ENCODE measurements at regions not wholly inside any gene's neighbourhood (a gene's known extent, or its start where the extent isn't known, plus 50 kb on each side); places are given as distances from the start of the nearest gene placed in this dataset.

DNA sequence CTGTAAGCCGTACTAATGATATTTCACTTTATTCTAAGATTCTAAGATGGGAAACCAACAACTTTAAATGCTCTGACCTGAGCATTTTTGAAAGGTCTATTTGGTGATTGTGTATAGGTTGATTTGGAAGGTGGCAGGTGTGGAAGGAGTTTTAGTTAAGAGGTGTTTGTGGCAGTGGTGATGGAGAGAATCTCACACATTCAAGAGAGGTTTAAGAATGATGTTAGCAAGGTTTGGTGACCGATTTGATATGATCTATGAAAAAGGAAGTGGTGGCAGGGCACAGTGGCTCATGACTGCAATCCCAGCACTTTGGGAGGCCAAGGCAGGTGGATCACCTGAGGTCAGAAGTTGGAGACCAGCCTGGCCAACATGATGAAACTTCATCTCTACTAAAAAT, 319.2 kb upstream of the CD180 start:
- H2AK5ac ChIP-seq (ENCODE audit: low read depth, low read length) = no peak overlapping the region
- no peaks in the 10 kb centered on the region for H3K4me1 ChIP-seq (ENCODE audit: control insufficient read depth in 2 of 2, insufficient read depth in 1 of 2, low read depth in 1 of 2, low read length in 2 of 2)
- H3K36me3 ChIP-seq (replicated peaks in 1 of 2; ENCODE audit: control insufficient read depth in 2 of 2, insufficient read depth in 2 of 2, low read length in 2 of 2) = no peaks in the 10 kb centered on the region
- no peaks in the 10 kb centered on the region for H3K9me3 ChIP-seq (replicated peaks in 1 of 2; ENCODE audit: control insufficient read depth in 2 of 2, insufficient read depth in 1 of 2, low read depth in 1 of 2, low read length in 2 of 2)
- H4K91ac ChIP-seq (ENCODE audit: low read depth, low read length, poor library complexity) = no peak overlapping the region
- H3K9ac ChIP-seq (ENCODE audit: low read depth, low read length, poor library complexity) = no peak overlapping the region
- DNase-seq (ENCODE audit: low spot score) = no peak
- H2BK12ac ChIP-seq (ENCODE audit: low read length) = no peak overlapping the region
- no peak overlapping the region for H3K4me2 ChIP-seq (ENCODE audit: insufficient read depth, low read length, poor library complexity, severe bottlenecking)
- no peak overlapping the region for H3K4me3 ChIP-seq (ENCODE audit: low read length in 2 of 2)
- H3K27ac ChIP-seq (replicated peaks; ENCODE audit: low read length) = no peak overlapping the region
- no peak overlapping the region for H4K8ac ChIP-seq (ENCODE audit: low read depth, low read length)
- H3K14ac ChIP-seq (ENCODE audit: low read length) = no peak overlapping the region
- H2BK15ac ChIP-seq (ENCODE audit: low read length) = no peak overlapping the region
- H3K18ac ChIP-seq (ENCODE audit: low read length) = no peak overlapping the region
- H2BK120ac ChIP-seq (ENCODE audit: low read depth, low read length) = no peak overlapping the region
- H2AFZ ChIP-seq (ENCODE audit: low read length) = no peak overlapping the region
- H2BK5ac ChIP-seq (ENCODE audit: low read length) = no peak overlapping the region
- no peaks in the 10 kb centered on the region for H3K27me3 ChIP-seq (ENCODE audit: control insufficient read depth in 3 of 3, insufficient read depth in 3 of 3, low read depth in 1 of 3, low read length in 3 of 3)
- WGBS, 2 donors (ENCODE audit: extremely low coverage in 2 of 2, insufficient read length in 2 of 2, insufficient replicate concordance in 1 of 2) = no CpG with 5 or more reads among the region's 2 CpGs
- H3K23ac ChIP-seq (ENCODE audit: low read depth, low read length, poor library complexity) = no peak overlapping the region
- no peaks in the 10 kb centered on the region for H3K79me1 ChIP-seq (ENCODE audit: low read depth, low read length)
- H3K4ac ChIP-seq (ENCODE audit: low read length) = no peak overlapping the region

DNA sequence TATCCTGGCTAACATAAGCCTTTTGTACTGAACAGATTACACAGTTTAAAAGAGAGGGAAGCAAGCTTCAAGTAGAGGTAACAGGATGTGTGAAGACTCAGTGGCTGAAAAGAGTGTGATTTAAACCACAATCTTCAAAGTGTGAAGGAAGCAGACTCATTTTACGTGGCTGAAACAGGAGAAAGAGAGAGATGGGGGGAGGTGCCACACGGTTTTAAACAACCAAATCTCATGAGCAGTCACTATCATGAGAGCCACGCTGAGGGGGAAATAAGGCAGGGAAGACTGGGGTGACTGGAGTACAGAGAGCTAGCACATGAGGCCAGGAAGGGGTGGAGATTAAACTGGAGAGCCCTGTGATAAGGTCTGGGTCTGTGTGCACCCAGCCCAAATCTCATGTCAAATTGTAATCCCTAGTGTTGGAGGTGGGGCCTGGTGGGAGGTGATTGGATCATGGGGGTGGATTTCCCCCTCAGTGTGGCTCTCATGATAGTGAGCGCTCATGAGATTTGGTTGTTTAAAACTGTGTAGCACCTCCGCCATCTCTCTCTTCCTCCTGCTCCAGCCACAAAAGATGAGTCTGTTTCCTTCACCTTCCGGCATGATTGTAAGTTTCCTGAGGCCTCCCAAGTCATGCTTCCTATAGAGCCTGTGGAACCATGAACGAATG, 318.6 kb upstream of the CD180 start:
- Histone ChIP-seq H2AFZ (ENCODE audit: low read length) (no peak overlapping the region), H2BK120ac (ENCODE audit: low read depth, low read length) (no peak overlapping the region), H3K79me1 (ENCODE audit: low read depth, low read length) (no peaks in the 10 kb centered on the region), H3K4ac (ENCODE audit: low read length) (no peak overlapping the region), H3K23ac (ENCODE audit: low read depth, low read length, poor library complexity) (no peak overlapping the region), H4K91ac (ENCODE audit: low read depth, low read length, poor library complexity) (no peak overlapping the region), H2AK5ac (ENCODE audit: low read depth, low read length) (no peak overlapping the region), H2BK12ac (ENCODE audit: low read length) (no peak overlapping the region), H3K9me3 (replicated peaks in 1 of 2; ENCODE audit: control insufficient read depth in 2 of 2, insufficient read depth in 1 of 2, low read depth in 1 of 2, low read length in 2 of 2) (no peaks in the 10 kb centered on the region), H3K4me3 (ENCODE audit: low read length in 2 of 2) (no peak overlapping the region), H3K9ac (ENCODE audit: low read depth, low read length, poor library complexity) (no peak overlapping the region), H3K27ac (replicated peaks; ENCODE audit: low read length) (no peak overlapping the region), H3K18ac (ENCODE audit: low read length) (no peak overlapping the region), H2BK5ac (ENCODE audit: low read length) (no peak overlapping the region), H3K4me2 (ENCODE audit: insufficient read depth, low read length, poor library complexity, severe bottlenecking) (no peak overlapping the region), H4K8ac (ENCODE audit: low read depth, low read length) (no peak overlapping the region), H3K4me1 (ENCODE audit: control insufficient read depth in 2 of 2, insufficient read depth in 1 of 2, low read depth in 1 of 2, low read length in 2 of 2) (no peaks in the 10 kb centered on the region), H3K14ac (ENCODE audit: low read length) (no peak overlapping the region), H3K36me3 (replicated peaks in 1 of 2; ENCODE audit: control insufficient read depth in 2 of 2, insufficient read depth in 2 of 2, low read length in 2 of 2) (no peaks in the 10 kb centered on the region), H2BK15ac (ENCODE audit: low read length) (no peak overlapping the region), H3K27me3 (ENCODE audit: control insufficient read depth in 3 of 3, insufficient read depth in 3 of 3, low read depth in 1 of 3, low read length in 3 of 3) (no peaks in the 10 kb centered on the region)
- WGBS, 2 donors (ENCODE audit: extremely low coverage in 2 of 2, insufficient read length in 2 of 2, insufficient replicate concordance in 1 of 2) = no CpG with 5 or more reads among the region's 7 CpGs
- no peak for DNase-seq (ENCODE audit: low spot score)

- Histone ChIP-seq H3K27me3 (ENCODE audit: control insufficient read depth in 3 of 3, insufficient read depth in 3 of 3, low read depth in 1 of 3, low read length in 3 of 3) (no peaks in the 10 kb centered on the region), H4K91ac (ENCODE audit: low read depth, low read length, poor library complexity) (no peak overlapping the region), H2AK5ac (ENCODE audit: low read depth, low read length) (no peak overlapping the region), H2BK5ac (ENCODE audit: low read length) (no peak overlapping the region), H2BK12ac (ENCODE audit: low read length) (no peak overlapping the region), H4K8ac (ENCODE audit: low read depth, low read length) (no peak overlapping the region), H3K9me3 (replicated peaks in 1 of 2; ENCODE audit: control insufficient read depth in 2 of 2, insufficient read depth in 1 of 2, low read depth in 1 of 2, low read length in 2 of 2) (no peaks in the 10 kb centered on the region), H2BK15ac (ENCODE audit: low read length) (no peak overlapping the region), H2AFZ (ENCODE audit: low read length) (no peak overlapping the region), H3K4me3 (ENCODE audit: low read length in 2 of 2) (no peak overlapping the region), H2BK120ac (ENCODE audit: low read depth, low read length) (no peak overlapping the region), H3K18ac (ENCODE audit: low read length) (no peak overlapping the region), H3K23ac (ENCODE audit: low read depth, low read length, poor library complexity) (no peak overlapping the region), H3K36me3 (replicated peaks in 1 of 2; ENCODE audit: control insufficient read depth in 2 of 2, insufficient read depth in 2 of 2, low read length in 2 of 2) (no peaks in the 10 kb centered on the region), H3K9ac (ENCODE audit: low read depth, low read length, poor library complexity) (no peak overlapping the region), H3K4me2 (ENCODE audit: insufficient read depth, low read length, poor library complexity, severe bottlenecking) (no peak overlapping the region), H3K4me1 (ENCODE audit: control insufficient read depth in 2 of 2, insufficient read depth in 1 of 2, low read depth in 1 of 2, low read length in 2 of 2) (no peaks in the 10 kb centered on the region), H3K14ac (ENCODE audit: low read length) (no peak overlapping the region), H3K79me1 (ENCODE audit: low read depth, low read length) (no peaks in the 10 kb centered on the region), H3K27ac (replicated peaks; ENCODE audit: low read length) (no peak overlapping the region), H3K4ac (ENCODE audit: low read length) (no peak overlapping the region)
- WGBS, 2 donors (ENCODE audit: extremely low coverage in 2 of 2, insufficient read length in 2 of 2, insufficient replicate concordance in 1 of 2) = no CpG with 5 or more reads among the region's 1 CpG
- DNase-seq (ENCODE audit: low spot score) = no peak
Measured at GRCh38 chr5:67512758-67513157, 316.2 kb upstream of the CD180 start.

DNA sequence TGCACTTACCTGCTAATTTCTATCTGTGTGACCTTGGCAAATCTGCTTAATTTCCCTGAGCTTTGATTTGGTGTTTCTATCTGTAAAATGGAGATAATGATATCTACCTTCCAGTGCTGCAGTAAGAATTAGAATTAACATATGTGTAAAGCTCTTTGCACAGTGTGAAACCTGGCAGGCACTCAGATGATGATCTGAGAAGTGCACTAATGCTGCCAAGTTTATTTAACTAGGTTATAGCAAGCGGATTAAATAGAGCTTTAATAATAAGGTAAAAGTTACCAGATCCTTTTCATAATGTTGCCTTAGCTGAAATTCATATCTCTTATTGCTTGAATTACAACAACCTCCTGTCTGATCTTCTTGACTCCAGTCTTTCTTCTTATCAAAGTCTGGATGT, 315.3 kb upstream of the CD180 start:
- H3K79me1 ChIP-seq (ENCODE audit: low read depth, low read length) = no peaks in the 10 kb centered on the region
- H2AK5ac ChIP-seq (ENCODE audit: low read depth, low read length) = no peak overlapping the region
- H3K4ac ChIP-seq (ENCODE audit: low read length) = no peak overlapping the region
- no peak overlapping the region for H3K14ac ChIP-seq (ENCODE audit: low read length)
- no peak overlapping the region for H3K4me2 ChIP-seq (ENCODE audit: insufficient read depth, low read length, poor library complexity, severe bottlenecking)
- no peak overlapping the region for H3K9ac ChIP-seq (ENCODE audit: low read depth, low read length, poor library complexity)
- no peak for DNase-seq (ENCODE audit: low spot score)
- H3K27me3 ChIP-seq (ENCODE audit: control insufficient read depth in 3 of 3, insufficient read depth in 3 of 3, low read depth in 1 of 3, low read length in 3 of 3) = no peaks in the 10 kb centered on the region
- H3K27ac ChIP-seq (replicated peaks; ENCODE audit: low read length) = no peak overlapping the region
- no peaks in the 10 kb centered on the region for H3K9me3 ChIP-seq (replicated peaks in 1 of 2; ENCODE audit: control insufficient read depth in 2 of 2, insufficient read depth in 1 of 2, low read depth in 1 of 2, low read length in 2 of 2)
- no peak overlapping the region for H3K18ac ChIP-seq (ENCODE audit: low read length)
- no peak overlapping the region for H3K4me3 ChIP-seq (ENCODE audit: low read length in 2 of 2)
- H2BK5ac ChIP-seq (ENCODE audit: low read length) = no peak overlapping the region
- no peak overlapping the region for H2AFZ ChIP-seq (ENCODE audit: low read length)
- H4K91ac ChIP-seq (ENCODE audit: low read depth, low read length, poor library complexity) = no peak overlapping the region
- no peak overlapping the region for H2BK15ac ChIP-seq (ENCODE audit: low read length)
- no peak overlapping the region for H3K23ac ChIP-seq (ENCODE audit: low read depth, low read length, poor library complexity)
- no CpG with 5 or more reads among the region's 1 CpG for WGBS, 2 donors (ENCODE audit: extremely low coverage in 2 of 2, insufficient read length in 2 of 2, insufficient replicate concordance in 1 of 2)
- H2BK12ac ChIP-seq (ENCODE audit: low read length) = no peak overlapping the region
- no peak overlapping the region for H4K8ac ChIP-seq (ENCODE audit: low read depth, low read length)
- H3K4me1 ChIP-seq (ENCODE audit: control insufficient read depth in 2 of 2, insufficient read depth in 1 of 2, low read depth in 1 of 2, low read length in 2 of 2) = no peaks in the 10 kb centered on the region
- no peaks in the 10 kb centered on the region for H3K36me3 ChIP-seq (replicated peaks in 1 of 2; ENCODE audit: control insufficient read depth in 2 of 2, insufficient read depth in 2 of 2, low read length in 2 of 2)
- H2BK120ac ChIP-seq (ENCODE audit: low read depth, low read length) = no peak overlapping the region
